IPS DF 6.9 (cell line): ENCODE measurements at regions not wholly inside any gene's neighbourhood (a gene's known extent, or its start where the extent isn't known, plus 50 kb on each side); places are given as distances from the start of the nearest gene placed in this dataset.
"Not testable (repeated sequence)": the region's sequence is repeated elsewhere in the genome, so short reads cannot be mapped to it uniquely, and the experiment has no call there.

ENCODE experiments used
- DNase-seq: peaks from one replicate; pipeline ENCODE4 v3.0.0-alpha.2; 2013; ENCODE audit warnings: low read depth, low spot score
- H3K27ac ChIP-seq: one replicate; pipeline ENCODE4 v1.5.1; 2013; ENCODE audit warnings: low read length, control low read depth
- H3K27me3 ChIP-seq: 2 replicates; pipeline ENCODE4 v1.6.1; 2013; ENCODE audit warnings: mild to moderate bottlenecking, low read length; ENCODE audit not compliant: control insufficient read depth, insufficient read depth
- H3K36me3 ChIP-seq: 2 replicates; pipeline ENCODE4 v1.6.1; 2013; ENCODE audit warnings: low read length; ENCODE audit not compliant: control insufficient read depth, insufficient read depth
- H3K4me1 ChIP-seq: 2 replicates; pipeline ENCODE4 v1.6.1; 2013; ENCODE audit warnings: low read length; ENCODE audit not compliant: control insufficient read depth, insufficient read depth
- H3K4me3 ChIP-seq: 2 replicates; pipeline ENCODE4 v1.5.1; 2013; ENCODE audit warnings: mild to moderate bottlenecking, low read length
- H3K9me3 ChIP-seq: 2 replicates; pipeline ENCODE4 v1.6.1; 2013; ENCODE audit warnings: low read length, inconsistent platforms; ENCODE audit not compliant: control insufficient read depth, insufficient read depth
- WGBS: extraction: QIAGEN DNeasy Blood & Tissue Kit; methylation state at CpG from one replicate; pipeline ENCODE4 v1.1.7; 2013; ENCODE audit warnings: mixed read lengths, missing lambda C conversion rate; ENCODE audit not compliant: insufficient read length, insufficient coverage; 5-methylcytosine and 5-hydroxymethylcytosine counted together

DNA sequence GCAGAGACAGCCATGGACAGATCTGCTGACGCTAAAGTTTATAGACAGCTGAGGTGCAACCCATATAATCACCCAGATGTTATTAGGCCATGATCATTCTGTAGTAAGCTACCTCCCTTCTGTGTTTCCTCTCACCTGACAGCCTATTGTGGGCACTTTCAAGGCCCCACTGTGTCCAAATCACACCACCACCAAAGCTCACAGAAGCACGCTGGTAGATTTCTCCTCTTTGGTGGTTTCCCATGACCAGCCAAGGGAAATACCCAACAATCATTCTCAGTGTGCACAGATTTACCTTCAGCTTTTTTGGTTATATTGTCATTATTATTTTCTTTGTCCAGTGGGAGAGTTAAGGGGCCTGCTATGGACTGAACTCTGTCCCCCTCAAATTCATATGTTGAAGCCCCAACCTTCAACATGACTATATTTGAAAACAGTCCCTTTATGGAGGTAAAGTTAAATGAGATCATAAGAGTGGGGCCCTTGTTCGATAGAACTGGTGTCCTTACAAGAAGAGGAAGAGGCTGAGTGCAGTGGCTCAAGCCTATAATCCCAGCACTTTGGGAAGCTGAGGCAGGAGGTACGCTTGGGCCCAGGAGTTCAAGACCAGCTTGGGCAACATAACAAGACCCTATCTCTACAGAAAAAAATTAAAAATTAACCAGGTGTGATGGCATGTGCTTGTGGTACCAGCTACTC lies 74.0 kb upstream of the MSH6 start:
- Histone ChIP-seq H3K27me3 (no peaks in the 10 kb centered on the region), H3K4me1 (0 out of 2 replicates have a peak, but pooled peaks cover 1% of the 10 kb centered on the region), H3K4me3 (no peak overlapping the region), H3K27ac (no peak overlapping the region), H3K9me3 (no peaks in the 10 kb centered on the region), H3K36me3 (no peaks in the 10 kb centered on the region)
- no peak for DNase-seq
- WGBS: no CpG with 5 or more reads among the region's 4 CpGs

DNA sequence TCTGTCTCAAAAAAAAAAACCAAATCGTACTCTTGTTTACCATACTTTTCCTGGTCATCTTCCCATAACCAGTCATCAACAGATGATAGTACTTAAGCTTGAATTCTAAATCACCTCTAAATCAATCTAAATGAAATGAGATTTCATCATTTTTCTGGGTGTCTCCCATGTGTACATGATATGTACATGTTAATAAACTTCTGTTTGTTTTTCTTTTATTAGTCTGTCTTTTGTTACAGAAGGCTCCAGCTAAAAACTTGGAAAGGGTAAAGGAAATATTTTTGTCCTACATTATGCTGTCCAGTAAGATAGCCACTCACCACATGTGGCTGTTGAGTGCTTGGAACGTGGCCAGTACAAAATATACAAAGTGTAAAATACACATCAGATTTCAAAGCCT lies 78.7 kb upstream of the MSH6 start:
- Histone ChIP-seq H3K4me1 (no peaks in the 10 kb centered on the region), H3K4me3 (no peak overlapping the region), H3K27me3 (no peaks in the 10 kb centered on the region), H3K27ac (no peak overlapping the region), H3K36me3 (no peaks in the 10 kb centered on the region), H3K9me3 (peaks cover 1% of the 10 kb centered on the region; the same call in 1 of the 2 replicates)
- WGBS: no CpG with 5 or more reads among the region's 2 CpGs
- DNase-seq: no peak

DNA sequence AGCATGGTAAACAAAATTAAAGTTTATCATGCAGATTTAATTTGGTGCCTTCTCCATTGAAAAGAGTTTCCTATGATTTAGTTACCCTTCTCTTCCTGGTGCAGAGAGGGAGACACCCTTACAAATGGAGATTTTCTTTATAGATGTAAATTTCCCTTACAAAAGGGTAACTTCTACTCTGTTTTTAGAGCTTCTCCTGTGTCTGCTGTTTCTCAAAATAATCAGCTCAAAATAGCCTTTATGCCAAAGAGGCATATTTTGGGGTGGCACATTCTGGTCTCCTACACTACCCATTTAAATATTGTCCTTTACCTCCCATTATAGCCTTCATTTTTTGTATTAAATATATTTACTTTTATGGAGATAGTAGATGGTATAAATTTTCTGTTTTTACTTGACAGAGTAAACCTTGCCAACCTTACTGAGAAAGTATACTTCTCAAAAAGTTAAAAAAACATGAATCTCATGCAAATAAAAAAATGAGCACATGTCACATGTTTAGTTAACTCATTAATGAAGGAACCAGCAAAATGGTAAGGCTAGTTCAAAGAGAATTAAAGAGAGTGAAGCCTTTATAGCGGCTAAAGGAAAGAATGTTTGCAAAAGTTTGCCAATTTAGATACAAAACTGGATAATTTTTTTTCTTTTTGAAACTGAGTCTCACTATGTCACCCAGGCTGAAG lies 83.3 kb upstream of the MSH6 start:
- no peak for DNase-seq
- Histone ChIP-seq H3K27ac (no peak overlapping the region), H3K9me3 (peaks cover 1% of the 10 kb centered on the region; the same call in 1 of the 2 replicates), H3K36me3 (no peaks in the 10 kb centered on the region), H3K4me3 (no peak overlapping the region), H3K27me3 (no peaks in the 10 kb centered on the region), H3K4me1 (peaks cover 7% of the 10 kb centered on the region; the same call in 1 of the 2 replicates)
- no CpG with 5 or more reads among the region's 1 CpG for WGBS

DNA sequence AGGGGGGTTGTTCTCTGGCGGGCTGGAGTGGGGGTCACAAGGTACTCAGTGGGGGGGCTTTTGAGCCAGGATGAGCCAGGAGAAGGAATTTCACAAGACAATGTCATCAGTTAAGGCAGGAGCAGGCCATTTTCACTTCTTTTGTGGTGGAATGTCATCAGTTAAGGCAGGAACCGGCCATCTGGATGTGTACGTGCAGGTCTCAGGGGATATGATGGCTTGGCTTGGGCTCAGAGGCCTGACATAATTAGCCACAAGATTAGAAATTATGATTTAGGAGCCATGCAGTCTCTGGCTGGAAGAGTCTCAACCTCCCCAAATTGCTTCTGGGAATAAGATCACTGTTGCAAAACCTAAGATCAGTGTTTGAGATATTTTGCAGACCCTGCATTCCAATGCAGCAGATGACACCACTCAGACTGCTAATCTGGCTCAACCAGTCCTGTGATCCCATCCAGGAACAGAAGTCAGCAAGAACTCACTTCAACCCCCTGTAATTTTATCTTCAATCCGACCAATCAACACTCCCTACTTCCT lies 84.4 kb upstream of the MSH6 start:
- not testable (repeated sequence) for DNase-seq, H3K4me1 ChIP-seq, H3K9me3 ChIP-seq, H3K4me3 ChIP-seq, H3K36me3 ChIP-seq, H3K27me3 ChIP-seq
- no CpG with 5 or more reads among the region's 4 CpGs for WGBS
- peak overlapping the region; percentile 40 for H3K27ac ChIP-seq

DNA sequence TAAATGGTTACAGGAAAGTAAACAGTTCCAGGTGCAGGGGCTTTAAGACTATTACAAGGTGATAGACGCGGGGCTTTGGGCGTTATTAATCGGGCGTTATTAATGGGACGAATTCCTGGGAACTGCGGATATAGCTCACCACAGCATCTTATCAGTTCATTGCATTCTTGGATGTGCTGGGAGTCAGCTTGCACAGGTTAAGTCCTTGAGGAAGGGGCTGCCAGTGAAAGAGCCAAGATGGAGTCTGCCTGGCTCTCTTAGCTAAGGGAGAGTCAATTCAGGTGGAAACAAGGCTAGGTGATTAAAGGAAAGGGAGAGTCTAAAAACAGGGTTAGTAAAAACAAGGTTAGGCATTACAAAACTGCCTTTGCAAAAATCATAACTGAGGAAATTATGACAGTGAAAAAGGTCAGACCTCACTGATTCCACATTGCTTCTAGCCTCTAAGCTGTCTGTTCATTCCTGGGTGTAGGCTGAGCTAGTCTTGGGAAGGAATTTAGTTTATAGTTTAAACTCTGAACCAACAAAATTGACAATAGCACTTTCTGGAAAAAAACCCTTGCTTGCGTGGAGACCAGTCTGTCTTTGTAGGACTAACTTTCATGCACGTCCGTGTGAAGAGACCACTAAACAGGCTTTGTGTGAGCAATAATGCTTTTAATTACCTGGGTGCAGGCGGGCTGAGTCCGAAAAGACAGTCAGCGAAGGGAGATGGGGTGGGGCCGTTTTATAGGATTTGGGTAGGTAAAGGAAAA lies 85.1 kb upstream of the MSH6 start:
- not testable (repeated sequence) for H3K27me3 ChIP-seq, DNase-seq, H3K4me3 ChIP-seq, H3K9me3 ChIP-seq, H3K4me1 ChIP-seq, H3K36me3 ChIP-seq, H3K27ac ChIP-seq
- WGBS: 100% methylated on average over 5 of the region's 14 CpGs

DNA sequence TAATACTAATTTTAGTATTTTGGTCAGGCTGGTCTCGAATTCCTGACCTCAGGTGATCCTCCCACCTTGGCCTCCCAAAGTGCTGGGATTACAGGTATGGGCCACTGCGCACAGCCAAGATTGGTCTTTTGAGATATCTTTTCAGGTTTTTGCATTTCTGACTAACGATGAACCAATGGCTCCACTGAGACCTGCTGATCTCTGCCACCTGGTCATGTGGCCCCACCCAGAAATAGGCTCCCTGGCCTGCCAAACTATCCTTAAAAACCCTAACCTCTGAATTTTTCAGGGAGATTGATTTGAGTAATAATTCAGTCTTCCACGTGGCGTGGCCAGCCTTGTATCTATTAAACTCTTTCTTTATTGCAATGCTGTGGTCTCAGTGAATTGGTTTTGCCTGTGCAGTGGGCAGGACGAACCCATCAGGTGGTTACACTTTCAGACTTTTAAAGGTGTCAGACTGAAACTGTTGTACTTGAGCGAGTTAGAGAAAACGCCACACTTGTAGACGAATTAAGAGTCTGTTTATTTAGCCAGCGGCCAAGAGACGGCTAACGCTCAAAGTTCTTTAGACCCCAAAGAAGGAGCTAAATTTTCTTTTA lies 85.8 kb upstream of the MSH6 start:
- H3K4me3 ChIP-seq: no peak overlapping the region
- no peaks in the 10 kb centered on the region for H3K36me3 ChIP-seq
- peak overlapping the region; percentile 89 for H3K27ac ChIP-seq
- H3K27me3 ChIP-seq: no peaks in the 10 kb centered on the region
- WGBS: no CpG with 5 or more reads among the region's 12 CpGs
- peaks cover 1% of the 10 kb centered on the region; the same call in 1 of the 2 replicates for H3K9me3 ChIP-seq
- H3K4me1 ChIP-seq: peaks cover 7% of the 10 kb centered on the region; the same call in 1 of the 2 replicates
- DNase-seq: no peak

DNA sequence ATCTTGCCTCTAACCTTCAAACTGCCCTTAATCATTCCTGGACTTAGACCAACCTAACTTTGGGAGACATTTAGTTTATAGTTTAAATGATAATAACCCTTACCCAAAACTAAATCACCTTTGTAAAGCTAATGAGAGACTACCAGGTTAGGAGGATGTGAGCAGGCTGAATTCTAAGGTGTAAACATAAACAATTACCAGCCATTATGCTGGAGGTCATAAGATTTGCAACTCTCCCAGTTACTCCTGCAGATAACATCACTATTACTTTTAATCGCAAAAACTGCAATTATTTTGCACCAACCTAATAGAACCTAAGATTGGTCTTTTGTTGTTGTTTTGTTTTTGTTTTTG lies 86.5 kb upstream of the MSH6 start:
- no peak overlapping the region for H3K4me3 ChIP-seq
- H3K27me3 ChIP-seq: no peaks in the 10 kb centered on the region
- H3K9me3 ChIP-seq: peaks cover 1% of the 10 kb centered on the region; the same call in 1 of the 2 replicates
- H3K27ac ChIP-seq: no peak overlapping the region
- no CpG with 5 or more reads among the region's 1 CpG for WGBS
- no peak for DNase-seq
- peaks cover 7% of the 10 kb centered on the region; the same call in 1 of the 2 replicates for H3K4me1 ChIP-seq
- no peaks in the 10 kb centered on the region for H3K36me3 ChIP-seq

DNA sequence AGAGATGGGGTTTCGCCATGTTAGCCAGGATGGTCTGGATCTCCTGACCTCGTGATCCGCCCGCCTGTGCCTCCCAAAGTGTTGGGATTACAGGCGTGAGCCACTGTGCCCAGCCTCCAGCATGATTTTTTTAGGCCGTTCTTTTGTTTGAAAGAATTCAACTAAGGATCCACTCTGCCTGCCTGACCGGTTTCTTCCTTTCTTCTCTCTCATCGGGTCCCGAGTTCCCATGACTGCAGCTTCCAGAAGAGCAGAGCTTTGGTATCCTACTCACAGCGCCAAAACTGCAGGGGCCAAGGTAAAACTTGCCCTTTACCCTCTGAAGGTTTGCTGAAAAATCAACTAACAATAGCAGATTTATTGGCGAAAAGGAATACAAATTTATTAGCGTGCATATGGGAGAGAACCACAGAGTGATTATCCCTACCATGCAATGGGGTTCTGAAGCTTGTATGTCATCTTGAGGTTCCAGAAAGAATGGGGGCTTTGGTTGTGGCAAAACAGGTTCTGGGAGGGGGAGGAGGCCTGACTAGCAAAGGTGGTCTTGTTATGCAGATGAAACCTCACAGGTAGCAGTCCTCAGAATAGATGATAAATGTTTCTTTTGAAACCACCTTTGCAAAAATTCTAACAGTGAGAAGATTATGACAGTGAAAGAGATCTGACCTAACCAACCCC lies 87.0 kb upstream of the MSH6 start:
- H3K9me3 ChIP-seq: peaks cover 1% of the 10 kb centered on the region; the same call in 1 of the 2 replicates
- peak overlapping the region; percentile 46 for H3K27ac ChIP-seq
- no peak overlapping the region for H3K4me3 ChIP-seq
- peaks cover 7% of the 10 kb centered on the region; the same call in 1 of the 2 replicates for H3K4me1 ChIP-seq
- WGBS: no CpG with 5 or more reads among the region's 12 CpGs
- no peaks in the 10 kb centered on the region for H3K36me3 ChIP-seq
- no peaks in the 10 kb centered on the region for H3K27me3 ChIP-seq
- peak; percentile 61 for DNase-seq

DNA sequence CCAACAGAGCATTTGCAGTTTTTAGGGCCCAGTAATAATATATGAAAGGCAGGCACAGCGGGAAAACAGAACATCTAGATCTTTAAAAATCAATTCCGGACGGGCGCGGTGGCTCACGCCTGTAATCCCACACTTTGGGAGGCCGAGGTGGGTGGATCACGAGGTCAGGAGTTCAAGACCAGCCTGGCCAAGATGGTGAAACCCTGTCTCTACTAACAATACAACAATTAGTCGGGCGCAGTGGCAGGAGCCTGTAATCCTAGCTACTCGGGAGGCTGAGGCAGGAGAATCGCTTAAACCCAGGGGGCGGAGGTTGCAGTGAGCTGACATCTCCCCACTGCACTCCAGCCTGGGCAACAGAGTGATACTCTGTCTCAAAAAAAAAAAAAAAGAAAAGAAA lies 88.5 kb upstream of the MSH6 start:
- not testable (repeated sequence) for H3K27me3 ChIP-seq, H3K9me3 ChIP-seq, H3K4me1 ChIP-seq, H3K4me3 ChIP-seq, DNase-seq, H3K27ac ChIP-seq, H3K36me3 ChIP-seq
- no CpG with 5 or more reads among the region's 13 CpGs for WGBS
